Left lung (tissue), 4 donors: ENCODE measurements at regions not wholly inside any gene's neighbourhood (a gene's known extent, or its start where the extent isn't known, plus 50 kb on each side); places are given as distances from the start of the nearest gene placed in this dataset.
A peak's percentile ranks its signal among the peaks of the same experiment; 100 is the strongest.

Experiments
- ATAC-seq: fragments of 200-7000 bp; cut with Tn5 transposase; one replicate; pipeline ENCODE4 v1.9.1; 2020; ENCODE audit warnings: moderate library complexity
- DNase-seq, 4 donors: peaks; one replicate each; pipeline ENCODE4 v3.0.0-alpha.2; 2013 to 2020
- H3K27ac ChIP-seq, 2 donors: fragments of 200-600 bp; sonication (generic) in 1 of 2; one replicate each; pipeline versions ENCODE4 v1.5.0 to v1.8.0; 2020 to 2021
- H3K27me3 ChIP-seq, 2 donors: fragments of 200-600 bp; sonication (generic) in 1 of 2; one replicate each; pipeline versions ENCODE4 v1.5.0 to v1.8.0; 2020 to 2021
- H3K36me3 ChIP-seq, 2 donors: fragments of 200-600 bp; sonication (generic) in 1 of 2; one replicate each; pipeline versions ENCODE4 v1.5.0 to v1.8.0; 2020 to 2021
- H3K4me1 ChIP-seq, 2 donors: fragments of 200-600 bp; one replicate each; pipeline ENCODE4 v1.8.0; 2021
- H3K4me3 ChIP-seq, 2 donors: fragments of 200-600 bp; sonication (generic) in 1 of 2; one replicate each; pipeline versions ENCODE4 v1.5.0 to v1.8.0; 2020 to 2021; ENCODE audit warnings: mild to moderate bottlenecking in 1 of 2
- H3K9me3 ChIP-seq, 2 donors: fragments of 200-600 bp; sonication (generic) in 1 of 2; one replicate each; pipeline versions ENCODE4 v1.5.0 to v1.8.0; 2020 to 2021
- CTCF ChIP-seq, 2 donors: fragments of 200-600 bp; sonication (generic) in 1 of 2; IDR thresholded peaks; one replicate each; pipeline versions ENCODE4 v1.5.0 to v1.8.0; 2021; ENCODE audit warnings: antibody characterized with exemption in 2 of 2
- intact Hi-C, 2 donors: fragments of 100-400 bp; cut with DNase I; formaldehyde crosslinking; loops; one replicate each; pipeline versions ENCODE4 v1.11.2 to v1.14.2; 2022
- donor health status: DM: no; HTN: yes; CAD: no.
- donor health status: DM: no; HTN: no; CAD: no.

GRCh38 chr9:96051423-96051822, 175.9 kb downstream of the ERCC6L2 start:
- H3K4me3 ChIP-seq: no peak overlapping the region
- intact Hi-C loops: no loop called here
- no peak overlapping the region for H3K27ac ChIP-seq
- no peak for TF ChIP-seq CTCF (IDR thresholded peaks at IDR 0.05)
- no peaks in the 10 kb centered on the region for H3K9me3 ChIP-seq
- H3K27me3 ChIP-seq: peaks cover 0 to 6% of the 10 kb centered on the region in 2 donors
- DNase-seq: no peak
- H3K36me3 ChIP-seq: no peaks in the 10 kb centered on the region
- ATAC-seq: no peak
- H3K4me1 ChIP-seq: no peaks in the 10 kb centered on the region

- TF ChIP-seq CTCF (IDR thresholded peaks at IDR 0.05): no peak
- Histone ChIP-seq H3K4me3 (no peak overlapping the region), H3K4me1 (no peaks in the 10 kb centered on the region), H3K36me3 (no peaks in the 10 kb centered on the region), H3K9me3 (no peaks in the 10 kb centered on the region), H3K27me3 (peaks cover 0 to 6% of the 10 kb centered on the region in 2 donors), H3K27ac (no peak overlapping the region)
- ATAC-seq: no peak
- DNase-seq: peak in 1 of 4 donors; percentile 53
- intact Hi-C loops: no loop called here
Observed at GRCh38 chr9:96050861-96051155, 175.3 kb downstream of the ERCC6L2 start.

GRCh38 chr9:96050048-96050860, 174.8 kb downstream of the ERCC6L2 start:
- Histone ChIP-seq H3K4me3 (no peak overlapping the region), H3K27ac (no peak overlapping the region), H3K36me3 (no peaks in the 10 kb centered on the region), H3K4me1 (no peaks in the 10 kb centered on the region), H3K9me3 (no peaks in the 10 kb centered on the region), H3K27me3 (peaks cover 0 to 6% of the 10 kb centered on the region in 2 donors)
- ATAC-seq: no peak
- TF ChIP-seq CTCF (IDR thresholded peaks at IDR 0.05): no peak
- intact Hi-C loops: no loop called here
- DNase-seq: peak in 1 of 4 donors; percentile 75

GRCh38 chr9:96048956-96049831, 173.7 kb downstream of the ERCC6L2 start:
- peaks cover 0 to 6% of the 10 kb centered on the region in 2 donors for H3K27me3 ChIP-seq
- DNase-seq: peak in 1 of 4 donors; percentile 74
- no peak for ATAC-seq

More at GRCh38 chr9:96048956-96049831, 173.7 kb downstream of the ERCC6L2 start:
- TF ChIP-seq CTCF (IDR thresholded peaks at IDR 0.05): no peak
- Histone ChIP-seq H3K27ac (no peak overlapping the region), H3K4me3 (no peak overlapping the region), H3K4me1 (no peaks in the 10 kb centered on the region), H3K36me3 (no peaks in the 10 kb centered on the region), H3K9me3 (no peaks in the 10 kb centered on the region)
- intact Hi-C loops: no loop called here
